Peyer's patch (tissue), 4 donors: ENCODE measurements at regions not wholly inside any gene's neighbourhood (a gene's known extent, or its start where the extent isn't known, plus 50 kb on each side); places are given as distances from the start of the nearest gene placed in this dataset.
"Not testable (repeated sequence)": the region's sequence is repeated elsewhere in the genome, so short reads cannot be mapped to it uniquely, and the experiment has no call there.

Experiments used
- CTCF ChIP-seq, 6 experiments: fragments of 450-650 bp in 4 of 6; fragments of 200-600 bp in 2 of 6; sonication (generic) in 1 of 6; IDR thresholded peaks; one replicate each; pipeline ENCODE4 v1.5.1; 2017 to 2019; ENCODE audit warnings: antibody characterized with exemption in 6 of 6, mild to moderate bottlenecking in 3 of 6, moderate library complexity in 1 of 6
- POLR2A ChIP-seq, 2 donors: fragments of 450-650 bp; IDR thresholded peaks; one replicate each; pipeline ENCODE4 v1.5.1; 2017; ENCODE audit warnings: antibody characterized with exemption in 2 of 2, mild to moderate bottlenecking in 2 of 2, moderate library complexity in 2 of 2

GRCh38 chr9:40912679-40913078 is 215.8 kb downstream of the FOXD4L6 start:
- TF ChIP-seq CTCF, POLR2A (IDR thresholded peaks at IDR 0.05): not testable (repeated sequence)
